ENCODE measurements at regions not wholly inside any gene's neighbourhood (a gene's known extent, or its start where the extent isn't known, plus 50 kb on each side); places are given as distances from the start of the nearest gene placed in this dataset.
A peak's percentile ranks its signal among the peaks of the same experiment; 100 is the strongest.

- TF ChIP-seq CTCF (IDR thresholded peaks at IDR 0.05 in 8 of 11, conservative IDR thresholded peaks at IDR 0.05 in 3 of 11) (no peak), POLR2AphosphoS5 (IDR thresholded peaks at IDR 0.05) (no peak), POLR2A (IDR thresholded peaks at IDR 0.05) (no peak)
- H3K36me3 ChIP-seq, result no peaks in the 10 kb centered on the region
- no peak for DNase-seq
- 12 to 39% (median 28%) methylated on average over 2 of the region's 2 CpGs for WGBS, 5 donors
- H3K4me1 ChIP-seq, result peaks cover 0 to 11% (median 0%) of the 10 kb centered on the region in 6 donors
- no peak overlapping the region for H3K27ac ChIP-seq
- H3K4me3 ChIP-seq, result no peak overlapping the region
- intact Hi-C loops (cut with DNase I; ENCODE audit: low total_unique reads), result no loop called here
- H3K9me3 ChIP-seq, result peaks cover 0 to 5% (median under 1%) of the 10 kb centered on the region in 8 donors
- H3K27me3 ChIP-seq (replicated peaks in 1 of 7), result no peaks in the 10 kb centered on the region
These were observed 163.6 kb upstream of the TBC1D5 start for GRCh38 chr3:17905996-17906395.

- H3K36me3 ChIP-seq, result no peaks in the 10 kb centered on the region
- no peak for DNase-seq
These were observed 159.5 kb upstream of the TBC1D5 start for GRCh38 chr3:17901893-17902292.

GRCh38 chr3:17894434-17895060, 152.1 kb upstream of the TBC1D5 start:
- Histone ChIP-seq H3K9me3 (peaks cover 0 to 11% (median 2%) of the 10 kb centered on the region in 8 donors), H3K27ac (no peak overlapping the region), H3K27me3 (replicated peaks in 1 of 7) (no peaks in the 10 kb centered on the region), H3K4me3 (no peak overlapping the region), H3K36me3 (no peaks in the 10 kb centered on the region), H3K4me1 (no peaks in the 10 kb centered on the region)
- 20 to 50% (median 40%) methylated on average over 1 of the region's 1 CpG for whole genome bisulfite sequencing, 5 donors
- no peak for DNase-seq
- TF ChIP-seq CTCF (IDR thresholded peaks at IDR 0.05 in 8 of 11, conservative IDR thresholded peaks at IDR 0.05 in 3 of 11) (peak in 5 of 11 experiments; percentile 13 to 38 (median 18)), POLR2A (IDR thresholded peaks at IDR 0.05) (no peak), POLR2AphosphoS5 (IDR thresholded peaks at IDR 0.05) (no peak)
- intact Hi-C loops (cut with DNase I; ENCODE audit: low total_unique reads), result no loop called here

More at GRCh38 chr3:17901893-17902292, 159.5 kb upstream of the TBC1D5 start:
- TF ChIP-seq CTCF (IDR thresholded peaks at IDR 0.05 in 8 of 11, conservative IDR thresholded peaks at IDR 0.05 in 3 of 11), result no peak
- no peak for TF ChIP-seq POLR2A (IDR thresholded peaks at IDR 0.05)
- no peak for TF ChIP-seq POLR2AphosphoS5 (IDR thresholded peaks at IDR 0.05)
- H3K27me3 ChIP-seq (replicated peaks in 1 of 7), result no peaks in the 10 kb centered on the region
- 13 to 29% (median 20%) methylated on average over 1 of the region's 1 CpG for whole genome bisulfite sequencing, 5 donors
- no peak overlapping the region for H3K4me3 ChIP-seq
- H3K9me3 ChIP-seq, result peaks cover 0 to 11% (median 3%) of the 10 kb centered on the region in 8 donors
- H3K4me1 ChIP-seq, result peaks cover 0 to 11% (median 0%) of the 10 kb centered on the region in 6 donors
- intact Hi-C loops (cut with DNase I; ENCODE audit: low total_unique reads), result no loop called here
- no peak overlapping the region for H3K27ac ChIP-seq

- Histone ChIP-seq H3K27me3 (replicated peaks in 1 of 7) (no peaks in the 10 kb centered on the region), H3K4me3 (no peak overlapping the region), H3K9me3 (peaks cover 0 to 11% (median 2%) of the 10 kb centered on the region in 8 donors), H3K4me1 (no peaks in the 10 kb centered on the region), H3K27ac (no peak overlapping the region), H3K36me3 (no peaks in the 10 kb centered on the region)
- intact Hi-C loops (cut with DNase I; ENCODE audit: low total_unique reads), result no loop called here
- TF ChIP-seq CTCF (IDR thresholded peaks at IDR 0.05 in 8 of 11, conservative IDR thresholded peaks at IDR 0.05 in 3 of 11) (no peak), POLR2AphosphoS5 (IDR thresholded peaks at IDR 0.05) (no peak)
- 70 to 96% (median 87%) methylated on average over 4 of the region's 4 CpGs for WGBS, 5 donors
- DNase-seq, result no peak
These were observed 148.9 kb upstream of the TBC1D5 start for GRCh38 chr3:17891139-17891856.
